ENCODE measurements at regions not wholly inside any gene's neighbourhood (a gene's known extent, or its start where the extent isn't known, plus 50 kb on each side); places are given as distances from the start of the nearest gene placed in this dataset.
A peak's percentile ranks its signal among the peaks of the same experiment; 100 is the strongest.
"Not testable (repeated sequence)": the region's sequence is repeated elsewhere in the genome, so short reads cannot be mapped to it uniquely, and the experiment has no call there.

DNA sequence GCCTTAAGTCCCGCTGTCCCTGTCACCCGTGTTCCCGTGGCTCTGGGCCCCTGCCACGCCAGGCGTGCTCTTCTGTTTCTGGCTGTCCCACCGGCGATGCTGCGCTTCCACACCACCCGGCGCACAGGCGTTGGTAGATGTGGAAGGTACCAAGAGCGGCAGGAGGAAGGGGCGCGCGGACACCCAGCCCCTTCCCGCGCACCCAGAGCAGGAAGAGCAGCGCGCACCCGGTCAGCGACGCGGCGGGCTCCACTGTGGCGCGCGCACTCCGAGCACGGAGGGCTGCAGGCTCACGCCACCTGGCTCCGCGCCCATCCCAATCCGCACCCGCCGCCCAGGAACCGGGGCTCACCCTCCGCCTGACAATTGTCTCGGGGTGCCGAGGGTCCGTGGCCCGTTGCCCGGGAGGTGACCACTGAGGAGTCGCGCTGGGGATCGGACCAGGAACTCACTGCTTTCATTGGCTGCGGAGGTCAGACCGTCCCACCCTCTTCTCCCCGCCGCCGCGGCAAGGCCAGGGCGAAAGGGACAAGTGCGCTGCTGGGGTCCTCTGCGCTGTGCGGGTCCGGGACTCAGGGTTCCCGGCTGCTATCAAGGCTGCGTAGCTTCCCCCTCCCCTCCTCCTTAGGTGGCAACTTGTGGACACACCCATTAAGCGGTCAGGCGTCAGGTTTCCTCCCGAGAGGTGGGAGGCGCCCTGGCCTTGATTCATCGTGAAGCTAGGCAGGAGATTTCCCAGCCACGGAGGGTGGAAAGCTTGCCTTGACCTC lies 121.6 kb upstream of the ZNF92 start:
- DNase-seq = peak; percentile 39

DNA sequence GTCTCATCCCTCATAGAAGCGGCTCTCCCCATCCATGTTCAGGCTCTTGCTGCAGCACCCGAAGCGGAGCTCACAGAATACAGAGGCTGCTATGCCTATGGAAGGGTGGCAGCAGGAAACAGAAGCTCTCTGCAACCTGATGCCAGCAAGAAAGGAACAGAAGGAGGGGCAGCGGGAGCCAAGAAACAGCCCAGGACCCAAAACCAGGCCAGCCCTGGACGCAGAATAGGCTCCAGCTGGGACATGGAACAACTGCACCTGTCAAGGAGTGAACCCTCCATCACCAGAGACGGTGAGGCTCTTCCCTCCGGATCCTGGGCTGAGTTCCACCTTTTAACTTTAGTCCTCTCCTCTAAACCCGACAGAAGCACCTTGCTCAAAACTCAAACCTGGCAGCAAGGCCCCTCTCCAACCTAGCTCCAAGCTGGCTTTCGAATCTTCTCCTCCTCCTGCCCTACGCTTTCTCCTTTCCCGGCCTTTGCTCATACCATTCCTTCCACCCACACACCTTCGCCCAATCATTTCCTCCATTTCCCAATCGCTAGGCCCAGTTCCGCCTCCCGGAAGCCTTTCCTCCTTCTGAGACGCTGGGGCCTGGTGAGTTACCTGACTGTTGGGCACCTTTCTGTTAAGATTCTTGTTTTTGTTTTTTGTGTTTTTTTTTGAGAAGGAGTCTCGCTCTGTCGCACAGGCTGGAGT lies 122.8 kb upstream of the ZNF92 start:
- no peak for DNase-seq

DNA sequence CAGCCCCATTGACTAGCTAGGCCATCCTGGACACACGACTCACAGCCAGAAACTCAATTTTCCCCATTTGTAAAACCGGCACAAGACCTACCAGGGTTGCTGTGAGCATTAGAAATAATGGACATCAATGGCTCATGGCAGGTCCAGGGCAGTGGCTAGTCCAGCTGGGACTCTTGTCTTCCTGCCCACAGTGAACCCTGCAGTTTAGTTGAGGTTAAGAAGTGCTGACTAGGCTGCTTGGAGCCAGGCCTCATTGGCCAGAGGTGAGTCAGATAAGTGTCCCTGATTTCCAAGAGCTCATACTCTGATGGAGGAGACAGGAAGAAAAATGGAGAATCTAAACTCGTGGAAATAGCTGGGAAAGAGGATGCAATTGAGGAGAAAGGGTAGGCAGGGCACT lies 123.4 kb upstream of the ZNF92 start:
- no peak for DNase-seq

DNA sequence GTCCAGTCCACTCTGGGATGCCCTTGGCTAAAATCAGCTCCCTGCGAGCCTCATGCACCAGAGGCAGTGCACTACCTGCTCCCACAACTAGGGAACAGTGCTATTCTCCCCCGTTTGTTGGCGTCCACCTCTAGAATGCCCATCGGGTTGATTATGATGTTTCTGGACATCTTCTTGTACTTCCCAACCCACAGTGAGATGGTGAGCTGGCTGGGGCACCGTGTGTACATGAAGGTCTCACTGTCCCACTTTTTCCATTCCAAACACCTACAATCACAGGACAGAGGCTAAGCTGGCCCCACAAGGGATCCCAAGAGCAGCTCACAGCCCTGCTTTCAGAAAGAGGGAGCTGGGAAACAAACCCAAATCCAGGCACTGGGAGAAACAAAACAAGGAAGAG lies 126.2 kb upstream of the ZNF92 start:
- DNase-seq = no peak

DNA sequence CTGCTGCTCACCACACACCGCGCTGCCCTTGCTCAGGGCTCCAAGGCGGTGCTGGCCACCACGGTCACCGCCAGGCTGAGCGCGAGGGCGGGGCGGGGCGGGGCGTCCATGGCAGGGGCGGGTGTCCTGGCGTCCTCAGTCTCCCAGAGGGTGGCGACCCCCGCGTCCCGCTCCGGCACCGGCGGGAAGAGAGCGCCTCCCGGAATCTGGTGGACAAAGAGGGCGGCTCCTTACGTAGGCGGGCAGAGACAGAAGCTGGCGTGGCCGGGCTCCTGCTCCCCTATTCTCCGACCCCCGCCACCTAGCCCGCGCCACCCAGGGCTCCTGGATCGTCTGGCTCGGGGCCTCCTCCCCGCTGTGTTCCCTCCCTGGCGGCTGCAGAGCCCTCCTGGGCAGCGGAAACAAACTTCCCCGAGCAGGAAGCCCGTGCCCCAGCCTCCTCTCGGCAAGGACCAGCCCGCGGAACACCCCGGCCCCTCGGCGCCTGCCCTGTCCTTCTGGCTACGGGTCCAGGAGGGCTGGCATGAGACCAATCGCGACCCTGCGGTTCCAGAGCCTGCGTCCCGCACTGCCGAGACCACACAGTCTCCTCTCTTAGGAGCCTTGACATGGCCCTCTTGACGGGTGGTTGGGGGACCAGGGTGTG lies 133.8 kb upstream of the ZNF92 start:
- DNase-seq = no peak

DNA sequence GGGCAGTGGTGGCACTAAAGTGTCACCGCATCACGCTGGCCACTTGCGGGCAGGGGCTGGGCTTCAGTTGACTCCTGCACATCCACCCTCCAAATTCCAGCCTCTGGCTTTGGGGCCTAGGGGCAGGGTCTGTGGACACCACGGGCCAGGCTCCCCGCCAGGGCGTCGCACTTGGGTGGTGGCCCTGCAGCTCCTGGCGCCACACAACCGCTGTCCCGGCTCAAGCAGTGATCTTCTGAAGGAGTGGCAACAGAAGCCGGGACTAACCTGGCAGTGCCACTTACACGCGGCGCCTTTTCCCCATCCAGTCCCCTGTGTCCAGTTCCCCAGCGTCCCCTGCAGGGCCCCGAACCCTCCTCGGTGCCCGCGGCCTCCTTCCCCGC lies 134.3 kb upstream of the ZNF92 start:
- DNase-seq = no peak

DNA sequence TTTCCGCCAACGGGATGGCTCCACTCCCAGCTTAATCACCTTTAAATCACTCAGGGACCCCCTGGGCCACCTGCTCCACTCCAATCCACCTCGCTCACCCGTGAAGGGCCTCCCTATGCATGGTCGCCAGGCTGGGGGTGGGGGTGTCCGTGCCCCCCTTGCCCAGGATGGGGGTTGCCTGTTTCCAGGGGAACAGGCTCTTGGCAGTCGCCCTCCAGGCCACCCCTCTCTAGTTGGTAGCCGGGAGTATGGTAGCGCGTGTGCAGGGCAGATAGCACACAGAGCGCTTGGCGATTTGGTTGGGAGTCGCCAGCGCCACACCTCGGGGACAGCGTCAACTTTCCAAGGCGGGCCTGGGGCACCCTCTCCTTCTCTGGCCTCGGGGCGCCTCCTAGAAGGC lies 134.9 kb upstream of the ZNF92 start:
- no peak for DNase-seq

DNA sequence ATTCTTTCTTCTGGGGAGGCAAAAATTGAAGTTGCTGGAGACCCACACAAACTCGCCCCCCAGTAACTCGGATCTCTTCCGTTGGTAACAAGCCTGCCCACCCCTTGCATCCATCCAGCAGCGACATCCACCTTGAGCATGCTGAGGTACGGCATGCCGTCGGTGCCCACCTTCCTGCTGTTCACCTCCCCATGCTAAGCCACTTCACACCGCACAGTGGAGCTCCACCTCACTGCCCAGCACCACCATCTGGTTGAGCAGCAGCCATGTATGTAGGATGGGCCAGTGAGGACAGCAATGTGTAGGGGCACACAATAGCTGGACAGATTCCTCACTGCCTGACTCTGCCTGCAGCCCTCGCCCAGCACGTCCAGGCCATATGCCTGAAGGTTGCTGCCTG lies 138.1 kb upstream of the ZNF92 start:
- no peak for DNase-seq

DNA sequence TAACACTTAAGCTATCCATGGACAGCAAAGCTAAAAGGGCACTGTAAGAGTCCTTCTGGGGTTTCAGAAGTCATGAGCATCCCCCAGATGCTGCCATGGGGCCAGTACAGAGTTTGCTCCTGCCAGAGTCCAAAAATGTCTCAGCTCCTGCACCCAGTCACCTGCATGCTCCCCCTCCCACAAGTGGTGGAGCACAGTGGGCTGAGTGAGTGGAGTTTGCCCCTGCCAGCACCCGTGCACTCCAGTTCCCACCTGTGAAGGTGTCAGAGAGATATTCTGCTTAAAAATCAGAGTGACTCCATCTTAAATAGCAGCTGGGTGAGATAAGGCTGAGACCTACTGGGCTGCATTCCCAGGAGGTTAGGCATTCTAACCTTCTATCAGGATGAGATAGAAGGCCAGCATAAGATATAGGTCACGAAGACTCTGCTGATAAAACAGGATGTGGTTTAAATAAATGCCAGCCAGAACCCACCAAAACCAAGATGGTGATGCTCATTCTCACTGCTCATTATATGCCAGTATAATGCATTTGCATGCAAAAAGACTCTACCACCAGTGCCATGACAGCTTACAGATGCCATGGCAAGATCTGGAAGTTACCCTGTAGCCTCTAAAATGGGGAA lies 140.1 kb upstream of the ZNF92 start:
- DNase-seq = no peak

DNA sequence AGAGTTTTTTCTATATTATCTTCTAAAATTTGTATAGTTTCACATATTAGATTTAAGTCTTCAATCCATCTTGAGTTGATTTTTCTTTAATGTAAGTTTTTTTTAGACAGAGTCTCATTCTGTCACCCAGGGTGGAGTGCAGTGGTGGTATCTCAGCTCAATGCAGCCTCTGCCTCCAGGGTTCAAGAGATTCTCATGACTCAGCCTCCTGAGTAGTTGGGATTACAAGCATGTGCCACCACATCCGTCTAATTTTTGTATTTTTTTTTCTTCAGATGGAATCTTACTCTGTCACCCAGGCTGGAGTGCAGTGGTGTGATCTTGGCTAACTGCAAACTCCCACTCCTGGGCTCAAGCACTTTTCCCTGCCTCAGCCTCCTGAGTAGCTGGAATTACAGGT lies 143.4 kb upstream of the ZNF92 start:
- DNase-seq = no peak

DNA sequence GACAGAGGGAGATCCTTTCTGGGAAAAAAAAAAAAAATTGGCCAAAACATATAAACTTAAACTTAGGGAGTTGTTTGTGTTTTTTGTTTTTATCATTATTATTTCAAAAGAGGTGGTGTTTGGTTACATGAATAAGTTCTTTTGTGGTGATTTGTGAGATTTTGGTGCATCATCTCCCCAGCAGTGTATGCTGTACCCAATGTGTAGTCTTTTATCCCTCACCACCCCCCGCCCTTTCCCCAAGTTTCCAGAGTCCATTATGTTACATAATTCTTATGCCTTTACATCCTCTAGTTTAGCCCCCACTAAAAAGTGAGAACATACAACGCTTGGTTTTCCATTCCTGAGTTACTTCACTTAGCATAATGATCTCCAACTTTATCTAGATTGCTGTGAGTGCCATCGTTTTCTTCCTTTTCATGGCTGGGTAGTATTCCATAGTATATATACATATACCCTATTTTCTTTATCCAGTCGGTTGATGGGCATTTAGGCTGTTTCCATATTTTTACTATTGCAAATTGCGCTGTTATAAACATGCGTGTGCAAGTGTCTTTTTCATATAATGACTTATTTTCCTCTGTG lies 148.1 kb upstream of the ZNF92 start:
- DNase-seq = no peak

DNA sequence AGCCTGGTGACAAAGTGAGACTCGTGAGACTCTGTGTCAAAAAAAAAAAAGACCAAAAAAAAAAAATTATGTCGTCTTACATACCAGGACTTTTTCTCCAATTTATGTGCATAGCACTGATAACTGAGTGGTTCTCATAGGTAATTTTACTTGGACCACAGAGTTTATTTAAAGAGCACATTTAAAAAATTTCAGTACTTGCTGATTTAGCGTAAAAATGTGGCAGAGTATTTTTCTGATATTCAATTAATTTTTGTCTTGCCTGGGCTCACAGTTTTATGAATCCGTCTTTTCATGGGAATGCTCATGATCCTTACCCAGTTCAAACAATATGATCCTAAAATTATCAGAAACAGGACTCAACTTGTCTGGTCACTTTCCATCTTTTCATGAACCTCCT lies 151.0 kb upstream of the ZNF92 start:
- DNase-seq = no peak

DNA sequence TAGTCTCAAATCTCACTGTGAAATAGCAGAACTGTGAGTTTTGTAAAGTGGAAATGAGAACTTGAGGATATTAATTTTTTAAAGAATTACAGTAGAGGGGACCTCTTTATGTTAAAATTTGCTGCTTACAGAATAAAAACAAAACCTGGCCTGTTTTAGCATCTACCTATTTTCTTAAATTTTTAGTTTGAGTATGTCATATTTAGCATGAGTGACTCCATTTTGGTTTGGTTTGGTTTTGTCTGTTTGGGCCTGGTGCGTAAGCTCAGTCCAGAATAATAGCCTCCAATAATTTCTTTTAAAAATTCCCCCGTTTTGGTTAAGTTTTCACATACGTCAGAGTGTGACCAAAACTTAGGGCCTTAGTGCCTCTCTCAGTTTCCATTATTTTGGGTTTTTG lies 152.0 kb upstream of the ZNF92 start:
- DNase-seq = no peak

DNA sequence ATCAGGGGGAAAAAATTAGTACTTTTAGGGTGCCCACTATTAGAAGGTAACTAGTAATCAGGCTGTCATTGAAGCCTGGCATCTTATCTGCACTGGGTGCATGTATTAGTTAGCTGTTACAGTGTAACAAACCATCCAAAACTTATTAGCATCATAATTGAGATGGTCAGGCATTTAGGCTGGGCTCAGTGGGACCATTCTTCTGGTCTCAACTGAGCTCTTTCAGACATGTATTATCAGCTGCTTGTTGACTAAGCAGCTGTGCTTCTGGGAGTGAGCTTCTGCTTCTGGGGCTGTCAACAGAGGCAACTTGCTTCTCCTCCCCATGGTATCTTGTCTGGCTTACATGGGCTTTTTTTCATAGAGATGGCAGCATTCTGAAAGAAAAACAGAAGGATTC lies 154.0 kb upstream of the ZNF92 start:
- no peak for DNase-seq

DNA sequence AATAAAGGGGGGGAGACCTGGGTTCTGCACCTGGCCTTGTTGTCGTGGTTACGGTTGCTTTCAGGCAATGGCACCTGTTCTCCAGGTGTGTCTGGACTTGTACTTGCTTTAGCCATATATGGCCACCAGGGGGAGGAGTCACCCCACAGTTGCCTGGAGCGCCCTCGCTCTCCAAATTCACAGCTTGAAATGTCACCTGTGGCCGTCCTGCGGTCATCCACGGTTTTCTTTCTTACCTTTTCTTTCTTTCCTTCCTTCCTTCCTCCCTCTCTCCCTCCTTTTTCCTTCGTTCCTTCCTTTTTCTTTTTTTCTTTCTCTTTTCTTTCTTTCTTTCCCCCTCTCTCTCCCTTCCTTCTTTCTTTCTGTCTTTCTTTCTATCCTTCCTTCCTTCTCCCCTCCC lies 157.2 kb upstream of the ZNF92 start:
- peak; percentile 89 for DNase-seq

DNA sequence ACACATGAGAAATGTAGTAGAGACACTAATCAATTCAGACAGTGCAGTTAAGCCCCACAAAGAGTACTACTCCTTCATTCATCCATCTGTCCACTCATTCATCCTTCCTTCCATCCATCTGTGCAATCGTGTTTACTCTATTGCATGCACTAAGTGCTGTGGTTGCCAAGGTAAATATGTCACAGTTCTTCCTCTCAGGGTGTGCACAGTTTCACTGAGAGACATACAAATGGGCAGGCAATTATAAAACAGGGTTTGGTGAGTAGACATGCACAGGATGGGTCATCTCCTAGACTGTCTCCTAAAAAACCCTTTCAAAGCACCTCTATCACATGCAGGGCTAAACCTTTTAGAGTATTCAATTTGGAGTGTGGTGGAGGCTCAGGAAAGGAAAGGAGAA lies 160.4 kb upstream of the ZNF92 start:
- not testable (repeated sequence) for DNase-seq

DNA sequence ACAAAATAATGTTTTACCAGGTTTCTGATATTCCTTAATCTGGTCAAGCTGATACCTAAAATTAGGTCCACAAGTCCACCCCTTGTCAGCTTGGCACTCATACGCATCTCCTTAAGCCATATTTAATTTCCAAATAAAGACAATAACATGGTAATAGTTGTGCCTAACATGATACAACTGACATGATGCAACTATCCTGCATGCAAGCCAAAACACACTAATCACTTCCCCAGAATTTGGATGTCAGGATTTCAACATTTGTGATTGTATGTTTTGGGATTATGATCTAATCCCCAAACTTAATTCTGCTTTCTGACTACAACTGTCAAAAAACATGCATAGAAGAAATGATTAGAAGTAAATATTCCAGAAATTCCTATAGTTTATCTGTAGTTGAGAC lies 174.4 kb upstream of the ZNF92 start:
- DNase-seq = not testable (repeated sequence)

DNA sequence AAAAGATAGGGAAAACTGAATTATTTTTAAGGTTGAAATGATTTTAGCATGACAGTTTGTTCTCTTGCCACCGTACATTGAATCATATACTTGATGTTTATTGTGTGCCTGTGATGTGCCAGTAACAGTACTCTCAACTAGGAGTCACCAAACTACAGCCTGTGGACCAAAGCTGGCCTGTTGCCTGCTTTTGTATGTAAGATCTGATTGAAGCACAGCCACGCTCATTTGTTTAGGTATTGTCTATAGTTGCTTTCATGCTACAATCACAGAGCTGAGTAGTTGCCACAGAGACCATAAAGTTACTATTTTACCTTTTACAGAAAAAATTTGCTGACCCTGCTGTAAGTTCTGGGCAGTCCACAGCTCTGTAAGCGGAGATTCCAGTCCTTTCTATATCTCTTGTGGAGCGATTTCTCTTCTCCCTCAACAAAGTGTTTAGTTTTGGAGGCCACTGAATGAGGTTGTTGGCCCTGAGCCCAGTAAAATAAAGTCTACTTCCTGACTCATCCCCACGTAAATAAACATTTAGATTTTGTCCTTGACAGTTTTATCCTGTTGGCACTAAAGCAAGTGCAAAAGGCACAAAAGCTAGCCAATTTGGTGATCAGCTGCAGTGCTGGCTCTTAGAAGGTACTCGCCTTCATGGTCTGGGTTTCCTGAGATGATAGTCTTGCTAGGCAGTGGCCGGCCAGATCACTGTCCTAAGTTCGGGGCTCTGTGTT lies 180.2 kb upstream of the ZNF92 start:
- DNase-seq = not testable (repeated sequence)

DNA sequence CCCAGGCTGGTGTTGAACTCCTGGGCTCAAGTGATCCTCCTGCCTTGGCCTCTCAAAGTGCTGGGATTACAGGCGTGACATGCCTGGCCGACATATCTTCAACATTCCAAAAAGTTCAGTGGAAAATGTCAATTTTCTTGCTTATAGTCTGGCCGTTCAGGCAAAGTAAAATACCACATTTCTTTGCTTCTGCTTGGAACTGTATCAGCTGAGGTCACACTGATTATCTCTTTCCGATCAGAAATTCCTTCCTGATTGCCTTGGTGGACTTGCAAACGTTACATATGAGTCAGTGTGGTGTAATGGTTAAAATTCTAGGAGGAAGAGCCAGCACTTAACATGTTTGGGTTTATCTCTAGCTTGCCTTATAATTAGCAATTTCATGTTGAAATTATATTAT lies 170.6 kb upstream of the ERV3-1 start:
- not testable (repeated sequence) for DNase-seq

DNA sequence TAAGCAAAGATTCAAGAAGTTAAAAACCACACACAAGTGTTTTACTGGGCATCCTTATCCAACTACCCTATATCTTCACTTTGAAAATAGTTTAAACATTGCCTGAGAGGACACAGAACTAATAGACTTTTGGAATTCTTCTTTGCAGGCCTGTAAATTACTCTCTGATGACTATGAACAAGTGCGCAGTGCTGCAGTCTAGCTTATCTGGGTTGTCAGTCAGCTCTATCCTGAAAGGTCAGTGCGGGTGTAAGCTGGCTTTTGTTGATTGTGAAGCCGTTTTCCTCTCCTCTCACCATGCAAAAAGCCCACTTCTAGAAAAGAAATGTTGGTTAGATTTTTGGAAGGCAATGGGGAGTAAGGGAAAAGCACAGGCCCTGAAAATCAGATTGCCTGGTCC lies 143.6 kb upstream of the ERV3-1 start:
- DNase-seq = not testable (repeated sequence)

DNA sequence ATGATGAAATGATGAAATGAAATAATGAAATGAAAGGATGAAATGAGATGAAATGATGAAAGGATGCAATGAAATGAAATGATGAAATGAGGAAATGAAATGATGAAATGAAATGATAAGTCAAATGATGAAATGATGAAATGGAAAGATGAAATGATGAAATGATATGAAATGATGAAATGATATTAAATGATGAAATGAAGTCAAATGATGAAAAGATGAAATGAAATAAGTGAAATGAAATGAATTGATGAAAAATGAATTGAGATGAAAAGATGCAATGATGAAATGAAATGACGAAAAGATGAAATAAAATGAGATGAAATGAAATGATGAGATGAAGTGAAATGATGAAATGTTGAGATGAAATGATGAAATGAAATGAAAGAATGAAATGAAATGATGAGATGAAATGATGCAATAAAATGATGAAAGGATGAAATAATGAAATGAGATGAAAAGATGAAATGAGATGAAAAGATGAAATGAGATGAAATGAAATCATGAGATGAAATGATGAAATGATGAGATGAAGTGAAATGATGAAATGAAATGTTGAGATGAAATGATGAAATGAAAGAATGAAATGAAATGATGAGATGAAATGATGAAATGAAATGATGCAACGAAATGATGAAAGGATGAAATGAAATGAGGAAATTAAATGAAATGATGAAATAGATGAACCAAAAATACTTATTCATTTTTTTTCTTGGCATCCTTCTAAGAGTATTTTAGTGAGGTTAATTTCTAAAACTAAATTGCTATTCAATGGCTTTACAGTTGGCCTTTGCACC lies 139.8 kb upstream of the ERV3-1 start:
- DNase-seq = not testable (repeated sequence)

DNA sequence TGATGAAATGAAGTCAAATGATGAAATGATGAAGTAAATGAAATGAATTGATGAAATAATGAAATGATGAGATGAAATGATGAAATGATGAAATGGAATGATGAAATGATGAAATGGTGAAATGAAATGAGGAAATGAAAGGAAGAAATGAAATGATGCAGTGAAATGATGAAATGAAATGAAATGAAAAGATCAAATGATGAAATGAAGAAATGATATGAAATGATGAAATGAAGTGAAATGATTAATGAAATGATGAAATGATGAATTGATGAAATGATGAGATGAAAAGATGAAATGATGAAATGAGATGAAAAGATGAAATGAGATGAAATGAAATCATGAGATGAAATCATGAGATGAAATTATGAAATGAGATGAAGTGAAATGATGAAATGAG lies 139.2 kb upstream of the ERV3-1 start:
- not testable (repeated sequence) for DNase-seq
